Stimulated activated effector memory CD8-positive, alpha-beta T cell treated with anti-CD3 and anti-CD28 coated beads, Interleukin-12 subunit alpha, Interleukin-12 subunit beta, amount 100 ng/mL, for 72 hours (primary cell): ENCODE measurements at regions not wholly inside any gene's neighbourhood (a gene's known extent, or its start where the extent isn't known, plus 50 kb on each side); places are given as distances from the start of the nearest gene placed in this dataset.
"Not testable (repeated sequence)": the region's sequence is repeated elsewhere in the genome, so short reads cannot be mapped to it uniquely, and the experiment has no call there.

ENCODE experiments used
- ATAC-seq: fragments of 150-1000 bp; cut with Tn5 transposase; 2 replicates; pipeline ENCODE4 v1.10.0; 2021
- DNase-seq, 2 donors: peaks; one replicate each; pipeline ENCODE4 v3.0.0; 2021 to 2022; ENCODE audit warnings: low spot score in 2 of 2
- H3K27ac Mint-ChIP-seq: one replicate; pipeline ENCODE4 v1.8.0; 2022; ENCODE audit warnings: mild to moderate bottlenecking, mixed read lengths
- H3K36me3 Mint-ChIP-seq: one replicate; pipeline ENCODE4 v1.8.0; 2022; ENCODE audit warnings: mild to moderate bottlenecking, mixed read lengths
- H3K4me1 Mint-ChIP-seq: one replicate; pipeline ENCODE4 v1.8.0; 2022; ENCODE audit warnings: mixed read lengths
- H3K4me3 Mint-ChIP-seq: one replicate; pipeline ENCODE4 v1.8.0; 2022; ENCODE audit warnings: mild to moderate bottlenecking, mixed read lengths
- H3K9me3 Mint-ChIP-seq: one replicate; pipeline ENCODE4 v1.8.0; 2022; ENCODE audit warnings: mixed read lengths

DNA sequence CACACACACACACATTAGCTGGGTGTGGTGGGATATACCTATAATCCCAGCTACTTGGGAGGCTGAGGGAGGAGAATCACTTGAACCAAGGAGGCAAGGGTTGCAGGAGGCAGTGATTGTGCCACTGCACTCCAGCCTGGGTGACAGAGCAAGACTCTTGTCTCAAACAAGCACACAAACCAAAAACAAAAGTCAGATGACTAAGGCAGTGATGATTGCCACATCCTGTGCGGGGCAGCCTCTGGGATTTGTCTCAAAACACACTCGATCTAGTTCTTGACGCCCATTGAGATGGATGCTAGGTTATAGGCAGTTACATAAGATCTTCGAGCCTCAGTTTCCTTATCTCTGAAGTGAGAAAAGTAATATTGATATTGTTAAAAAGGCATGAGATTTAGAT is 57.8 kb upstream of the NBPF8 start:
- H3K4me1 Mint-ChIP-seq, H3K36me3 Mint-ChIP-seq, H3K27ac Mint-ChIP-seq, H3K9me3 Mint-ChIP-seq: not testable (repeated sequence)
- ATAC-seq: peak; percentile 81
- DNase-seq: peak; percentile 14 to 57
- peak overlapping the region; percentile 47 for H3K4me3 Mint-ChIP-seq

DNA sequence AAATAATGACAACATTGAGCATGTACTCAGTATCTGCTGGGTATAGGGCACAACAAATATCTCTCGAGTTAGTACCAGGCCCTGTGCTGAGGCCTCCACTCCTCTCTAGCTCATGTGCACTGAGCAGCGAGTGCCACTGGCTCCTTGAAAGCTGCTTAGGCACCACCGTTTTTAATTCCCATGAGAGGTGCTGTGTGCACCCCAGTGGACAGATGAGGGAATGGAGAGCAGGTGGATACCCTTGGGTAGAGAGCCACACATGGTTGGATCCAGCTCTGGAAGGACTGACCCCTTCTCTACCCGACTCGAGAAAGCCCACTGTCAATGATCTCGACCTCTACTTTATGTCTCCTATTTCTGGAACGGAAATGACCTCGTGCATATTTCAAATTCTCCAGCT is 58.7 kb upstream of the NBPF8 start:
- H3K4me3 Mint-ChIP-seq, H3K36me3 Mint-ChIP-seq, H3K9me3 Mint-ChIP-seq, H3K27ac Mint-ChIP-seq, ATAC-seq, H3K4me1 Mint-ChIP-seq: not testable (repeated sequence)
- DNase-seq: peak in 1 of 2 donors; percentile 52

DNA sequence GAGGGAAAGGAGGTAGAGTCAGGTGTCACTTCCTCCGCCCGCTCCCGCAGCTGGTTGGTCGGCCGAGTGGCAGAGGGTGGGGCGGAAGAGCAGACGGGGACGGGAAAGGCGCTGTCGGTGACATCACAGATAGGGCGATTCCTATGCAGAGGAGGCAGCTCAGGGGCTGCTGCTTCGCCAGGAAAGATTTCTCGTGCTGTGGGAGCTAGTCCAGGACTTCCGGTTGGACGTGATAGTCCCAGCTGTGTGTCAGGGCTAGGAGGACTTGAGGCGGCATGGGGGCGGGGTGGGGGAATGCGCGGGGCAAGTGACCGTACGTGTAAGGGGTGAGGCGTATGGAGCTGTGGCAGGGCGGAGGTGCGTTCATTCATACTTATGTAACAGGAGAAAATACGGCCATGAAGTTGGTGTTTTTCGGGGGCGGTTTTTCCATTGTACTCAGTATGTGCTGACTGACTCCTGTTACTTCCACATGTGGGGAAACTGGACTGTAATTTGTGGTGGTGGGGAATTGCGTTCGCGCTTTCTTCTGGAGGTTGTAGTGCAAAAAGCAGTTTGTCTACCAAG is 60.1 kb upstream of the NBPF8 start:
- peak overlapping the region; percentile 71 for H3K4me3 Mint-ChIP-seq
- peak overlapping the region; percentile 99 for H3K27ac Mint-ChIP-seq
- H3K4me1 Mint-ChIP-seq, H3K36me3 Mint-ChIP-seq, H3K9me3 Mint-ChIP-seq: not testable (repeated sequence)
- DNase-seq: peak; percentile 32 to 79
- ATAC-seq: peak; percentile 90

DNA sequence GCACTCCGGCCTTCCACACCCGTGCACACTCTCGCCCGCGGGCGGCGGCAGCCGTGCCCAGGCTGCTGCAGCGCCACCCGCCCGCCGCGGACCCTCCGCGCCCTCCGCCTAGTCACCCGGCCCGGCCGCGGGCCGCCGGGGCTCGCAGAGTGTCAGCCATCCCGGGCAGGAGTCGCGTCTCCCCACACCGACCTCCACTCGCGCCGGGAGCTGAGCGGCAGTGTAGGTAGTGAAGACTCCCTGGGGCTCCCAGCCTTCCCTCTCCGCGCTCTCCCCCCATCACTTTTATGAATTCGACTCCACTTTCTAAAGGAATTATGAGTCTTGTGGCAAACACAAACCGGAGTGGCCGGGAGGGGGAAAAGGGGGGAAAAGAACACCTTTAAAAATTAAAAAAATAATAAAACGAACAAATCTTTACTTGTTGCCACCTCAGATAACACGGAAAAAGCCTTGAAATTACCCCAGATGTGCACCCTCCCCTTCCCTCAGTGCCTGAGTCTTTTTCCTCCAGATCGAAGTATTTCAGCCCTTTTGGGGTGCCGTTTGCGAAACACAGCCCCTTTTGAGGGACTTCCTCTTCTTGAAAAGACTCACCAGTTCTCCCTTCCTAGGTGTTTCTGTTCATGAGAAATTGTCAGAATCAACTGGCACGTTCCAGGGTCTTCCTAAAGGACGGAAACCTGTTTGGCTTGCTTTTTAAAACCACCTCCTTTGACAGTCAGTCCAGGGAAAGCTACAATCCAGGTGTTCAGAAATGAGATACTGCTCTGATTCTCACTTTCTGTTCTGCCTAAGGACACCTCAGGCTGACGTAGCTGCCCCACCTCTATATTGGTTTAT is 72.4 kb upstream of the NBPF8 start:
- peak; percentile 1 to 52 for DNase-seq
- peak overlapping the region; percentile 79 for H3K4me3 Mint-ChIP-seq
- peak overlapping the region; percentile 86 for H3K27ac Mint-ChIP-seq
- not testable (repeated sequence) for H3K36me3 Mint-ChIP-seq, ATAC-seq, H3K9me3 Mint-ChIP-seq, H3K4me1 Mint-ChIP-seq

DNA sequence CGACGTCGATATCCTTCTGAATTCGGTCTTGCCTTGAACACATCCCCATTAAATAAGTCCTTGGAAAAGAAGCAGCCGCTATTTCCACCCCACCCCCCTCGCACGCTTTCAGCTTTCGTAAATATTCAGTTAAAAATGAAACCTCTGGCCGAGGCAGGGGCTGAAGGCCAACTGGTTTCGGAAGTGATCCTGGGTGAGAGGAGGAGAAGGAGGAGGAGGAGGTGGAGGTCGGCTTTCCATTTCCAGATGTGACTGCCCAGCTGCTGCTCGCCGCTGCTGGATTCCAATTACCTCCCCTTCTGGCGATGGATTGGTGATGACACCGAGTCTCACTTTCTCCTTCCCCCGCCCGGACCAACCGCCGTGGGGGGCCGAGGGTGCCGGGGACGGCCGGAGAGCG is 73.1 kb upstream of the NBPF8 start:
- ATAC-seq, H3K4me1 Mint-ChIP-seq, H3K36me3 Mint-ChIP-seq, H3K9me3 Mint-ChIP-seq: not testable (repeated sequence)
- DNase-seq: peak; percentile 2 to 50
- Mint-ChIP-seq H3K4me3 (peak overlapping the region; percentile 79), H3K27ac (peak overlapping the region; percentile 81)

DNA sequence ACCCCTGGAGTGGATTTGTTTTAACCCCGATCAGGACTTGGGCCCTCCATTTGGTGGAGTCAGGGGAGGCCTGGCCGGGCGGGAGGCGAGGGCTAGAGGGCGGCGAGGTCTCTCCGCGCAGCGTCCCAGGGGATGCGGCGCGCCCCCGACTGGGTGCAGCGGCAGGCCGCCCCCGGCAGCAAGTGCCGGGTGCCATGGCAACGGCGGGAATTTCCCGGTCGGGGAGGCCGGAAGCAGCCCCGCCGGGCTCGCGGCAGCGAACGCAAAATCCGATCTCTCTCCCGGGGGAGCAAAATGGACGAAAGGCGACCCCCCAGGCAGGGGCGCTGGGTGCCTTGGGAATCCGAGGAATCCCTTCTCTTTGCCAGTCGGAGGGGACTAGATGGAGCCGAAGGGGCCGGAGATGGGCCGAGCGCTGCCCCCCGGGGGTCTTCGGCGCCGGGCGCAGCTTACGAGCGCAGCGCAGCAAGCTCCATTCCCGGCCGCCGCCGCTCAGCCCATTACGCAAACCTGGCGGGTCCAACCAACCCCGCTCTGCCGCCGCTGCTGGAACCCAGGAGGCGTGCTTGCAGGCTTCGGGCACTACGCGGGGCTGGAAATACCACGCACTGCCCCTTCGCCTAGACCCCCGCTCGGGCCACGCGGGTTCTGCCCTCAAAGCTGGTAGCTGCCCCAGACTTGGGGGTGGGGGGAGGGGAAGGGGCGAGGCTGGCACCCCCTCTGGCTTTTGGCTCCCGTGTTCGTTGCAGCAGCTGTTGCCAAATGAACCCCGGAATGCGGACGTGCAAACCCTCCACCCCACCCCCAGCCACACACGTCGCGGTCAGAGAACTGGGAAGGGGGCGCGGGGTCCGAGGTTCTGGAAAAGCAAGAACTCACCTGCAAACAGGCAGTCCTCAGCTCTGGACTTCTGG is 73.7 kb upstream of the NBPF8 start:
- not testable (repeated sequence) for H3K4me1 Mint-ChIP-seq, H3K36me3 Mint-ChIP-seq, H3K9me3 Mint-ChIP-seq, ATAC-seq
- peak overlapping the region; percentile 81 for H3K27ac Mint-ChIP-seq
- peak; percentile 33 to 78 for DNase-seq
- peak overlapping the region; percentile 79 for H3K4me3 Mint-ChIP-seq

DNA sequence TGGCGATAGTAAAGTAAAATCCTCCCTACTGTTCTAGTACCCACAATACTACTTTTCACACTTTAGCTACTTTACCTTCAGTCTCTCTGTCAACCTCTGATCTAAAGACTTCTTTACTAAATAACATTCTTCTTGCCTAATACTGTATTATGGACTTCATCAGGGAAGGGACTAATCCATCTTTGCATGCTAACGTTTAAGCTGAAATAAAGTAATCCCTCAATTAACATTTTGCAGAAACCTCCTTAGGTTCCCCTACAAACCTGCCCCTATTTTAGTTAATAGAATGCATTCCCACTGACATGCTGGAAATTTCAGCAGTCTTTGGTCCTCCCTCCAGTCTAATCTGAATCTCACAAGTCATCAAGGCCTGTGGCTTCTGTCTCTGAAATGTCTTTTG is 99.1 kb upstream of the NBPF8 start:
- not testable (repeated sequence) for H3K4me3 Mint-ChIP-seq, H3K4me1 Mint-ChIP-seq, H3K27ac Mint-ChIP-seq, H3K9me3 Mint-ChIP-seq, H3K36me3 Mint-ChIP-seq, ATAC-seq, DNase-seq

DNA sequence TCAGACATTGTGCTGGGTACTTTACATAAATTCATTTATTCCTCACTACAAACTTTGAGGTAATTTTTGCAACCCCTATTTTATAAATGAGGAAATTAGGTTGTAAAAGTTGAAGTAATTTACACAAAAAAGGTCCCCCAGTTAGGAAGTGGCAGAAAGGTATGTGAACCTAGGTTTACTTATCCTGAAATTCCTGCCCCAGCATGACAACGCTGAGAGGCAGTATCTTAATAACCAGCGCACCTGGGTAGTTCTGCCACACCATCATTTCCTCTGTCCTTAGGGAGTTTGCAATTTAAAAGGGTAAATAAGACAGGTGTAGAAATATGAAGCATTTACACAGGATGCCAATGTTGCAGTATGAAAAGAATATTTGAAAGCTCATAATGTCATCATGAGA is 102.9 kb upstream of the NBPF8 start:
- not testable (repeated sequence) for DNase-seq, H3K27ac Mint-ChIP-seq, ATAC-seq, H3K4me3 Mint-ChIP-seq, H3K4me1 Mint-ChIP-seq, H3K9me3 Mint-ChIP-seq, H3K36me3 Mint-ChIP-seq

DNA sequence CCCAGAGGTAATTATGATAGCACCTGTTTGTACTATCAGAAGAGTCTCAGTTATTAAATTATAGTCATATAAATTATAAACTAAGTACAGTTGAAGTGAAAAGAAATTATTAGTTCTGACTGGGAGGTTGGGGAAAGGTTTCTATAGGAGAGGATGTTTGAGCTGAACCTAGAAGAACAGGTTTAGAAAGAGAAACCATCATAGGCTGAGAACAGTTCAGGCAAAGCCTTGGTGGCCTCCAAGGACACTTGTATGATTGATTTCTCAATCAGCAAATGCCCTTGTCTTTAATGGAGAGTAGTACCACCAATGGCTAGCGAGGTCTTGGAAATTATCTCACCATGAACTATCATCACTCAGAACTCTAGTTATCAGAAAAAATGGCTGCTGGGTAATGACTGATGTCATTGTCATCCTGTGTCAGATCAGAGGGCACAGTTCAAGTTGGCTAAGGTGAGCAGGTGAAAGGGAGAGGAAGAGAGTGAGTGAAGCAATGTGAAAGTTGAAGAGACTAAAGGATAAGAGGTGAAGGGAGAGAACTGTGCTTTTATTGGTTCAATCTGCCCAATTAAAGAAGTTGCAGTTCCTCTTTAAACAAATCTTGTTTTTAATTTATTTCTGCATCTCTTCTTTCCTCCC is 105.8 kb upstream of the NBPF8 start:
- not testable (repeated sequence) for H3K9me3 Mint-ChIP-seq, H3K27ac Mint-ChIP-seq, H3K4me1 Mint-ChIP-seq, ATAC-seq, DNase-seq, H3K4me3 Mint-ChIP-seq, H3K36me3 Mint-ChIP-seq

DNA sequence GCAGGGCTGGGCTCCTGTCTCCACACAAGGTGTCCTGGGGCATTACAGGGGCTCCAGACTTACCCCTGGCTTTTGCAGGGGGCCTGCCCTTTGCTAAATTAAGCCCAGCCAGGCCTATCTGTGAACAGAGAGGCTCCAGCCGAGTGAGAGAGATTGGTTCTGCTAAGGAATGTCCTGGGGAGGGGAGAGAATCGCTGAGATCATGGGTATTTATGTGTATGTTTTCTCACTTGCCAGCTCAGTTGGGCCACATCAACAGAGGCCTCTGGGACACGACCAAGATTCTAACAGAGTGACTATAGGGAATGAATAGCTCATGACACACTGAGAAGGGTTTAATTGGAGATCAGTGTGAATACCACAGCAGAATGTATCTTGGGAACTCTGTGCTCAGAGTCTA is 109.8 kb upstream of the NBPF8 start:
- not testable (repeated sequence) for H3K27ac Mint-ChIP-seq, DNase-seq, ATAC-seq, H3K36me3 Mint-ChIP-seq, H3K4me1 Mint-ChIP-seq, H3K4me3 Mint-ChIP-seq, H3K9me3 Mint-ChIP-seq

DNA sequence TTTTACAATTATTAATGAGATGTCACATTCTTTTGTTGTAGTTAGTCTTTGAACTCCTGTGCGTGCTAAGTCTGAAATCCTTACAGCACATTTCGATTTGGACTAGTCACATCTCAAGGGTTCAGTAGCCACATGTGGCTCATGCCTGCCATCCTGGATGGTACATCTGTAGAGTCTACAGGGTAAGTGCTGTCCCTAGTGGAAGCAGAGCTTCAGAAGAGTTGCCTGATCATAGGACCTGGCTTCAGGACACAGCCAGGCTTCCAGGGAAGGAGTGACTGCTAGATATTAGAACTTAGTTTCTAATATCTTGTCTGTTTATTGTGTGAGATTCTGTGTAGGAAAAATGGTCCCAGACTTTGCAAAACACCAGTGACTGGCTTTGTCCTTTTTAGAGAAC is 110.5 kb upstream of the NBPF8 start:
- H3K36me3 Mint-ChIP-seq, ATAC-seq, H3K9me3 Mint-ChIP-seq, DNase-seq, H3K4me1 Mint-ChIP-seq, H3K4me3 Mint-ChIP-seq, H3K27ac Mint-ChIP-seq: not testable (repeated sequence)

DNA sequence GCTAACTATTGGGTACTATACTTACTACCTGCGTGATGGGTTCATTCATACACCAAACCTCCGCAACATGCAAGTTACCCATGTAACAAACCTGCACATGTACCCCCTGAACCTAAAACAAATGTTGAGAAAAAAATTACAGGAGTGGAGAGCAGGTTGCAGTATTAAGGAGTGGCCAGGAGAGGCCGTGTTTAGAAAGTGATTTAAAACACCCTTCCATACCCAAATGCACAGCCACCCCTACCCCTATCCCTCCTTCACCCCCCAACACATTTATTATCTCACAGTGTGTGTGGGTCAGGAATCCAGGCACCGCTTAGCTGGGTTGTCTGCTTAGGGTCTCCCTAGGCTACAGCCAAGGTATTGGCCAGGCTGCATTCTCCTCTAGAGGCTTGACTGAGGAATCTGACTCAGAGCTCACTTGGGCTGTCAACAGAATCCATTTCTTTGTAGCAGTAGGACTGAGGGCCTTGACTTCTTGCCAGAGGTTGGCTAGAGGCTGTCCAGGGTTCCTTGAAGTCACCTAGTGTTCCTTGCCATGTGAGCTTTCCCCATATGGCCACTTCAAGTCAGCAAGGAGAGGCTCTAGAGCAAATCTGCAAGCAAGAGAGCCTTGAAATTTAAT is 115.3 kb upstream of the NBPF8 start:
- not testable (repeated sequence) for H3K9me3 Mint-ChIP-seq, ATAC-seq, H3K36me3 Mint-ChIP-seq, H3K27ac Mint-ChIP-seq, DNase-seq, H3K4me1 Mint-ChIP-seq, H3K4me3 Mint-ChIP-seq

DNA sequence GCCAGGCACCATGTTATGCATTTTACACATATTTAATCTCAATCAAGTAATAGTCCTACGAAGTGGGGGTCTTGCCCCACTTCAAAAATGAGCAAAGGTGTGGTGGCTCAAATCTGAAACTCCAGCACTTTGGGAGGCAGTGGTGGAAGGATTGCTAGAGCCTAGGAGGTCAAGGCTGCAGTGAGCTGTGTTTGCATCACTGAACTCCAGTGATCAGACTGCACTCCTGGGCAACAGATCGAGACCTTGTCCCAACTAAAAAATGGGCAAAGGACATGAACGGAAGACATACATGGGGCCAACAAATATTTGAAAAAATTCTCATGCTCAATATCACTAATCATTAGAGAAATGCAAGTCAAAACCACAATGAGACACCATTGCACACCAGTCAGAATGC is 116.3 kb upstream of the NBPF8 start:
- H3K4me3 Mint-ChIP-seq, DNase-seq, H3K9me3 Mint-ChIP-seq, ATAC-seq, H3K4me1 Mint-ChIP-seq, H3K27ac Mint-ChIP-seq, H3K36me3 Mint-ChIP-seq: not testable (repeated sequence)

DNA sequence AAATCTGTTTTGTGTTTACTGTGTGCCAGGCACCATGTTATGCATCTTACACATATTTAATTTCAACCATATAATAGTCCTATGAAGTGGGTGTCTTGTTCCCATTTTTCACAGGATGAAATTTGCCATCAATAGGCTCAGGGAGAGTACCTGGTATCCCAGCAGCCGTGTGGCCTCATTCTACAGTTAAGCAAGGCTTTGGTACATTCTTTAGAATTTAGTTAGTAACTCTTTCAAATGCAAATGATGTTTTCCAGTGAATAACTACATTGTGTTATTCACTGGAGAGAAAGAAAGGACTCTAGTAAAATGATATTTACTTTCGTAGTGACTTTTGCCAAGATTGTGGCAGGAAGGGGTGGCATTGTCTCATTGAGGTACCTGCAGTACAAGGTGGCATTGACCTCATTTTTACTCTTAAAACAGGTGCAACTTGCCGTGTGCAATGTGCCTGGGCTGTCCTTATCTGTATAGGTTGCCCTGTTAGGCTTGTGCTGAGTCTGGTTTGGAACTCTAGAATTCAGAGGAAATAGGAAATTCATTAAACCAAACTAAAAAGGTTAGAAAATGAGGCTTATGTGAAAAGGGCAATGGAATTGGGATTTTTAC is 117.4 kb upstream of the NBPF8 start:
- not testable (repeated sequence) for H3K27ac Mint-ChIP-seq, DNase-seq, ATAC-seq, H3K9me3 Mint-ChIP-seq, H3K4me1 Mint-ChIP-seq, H3K4me3 Mint-ChIP-seq, H3K36me3 Mint-ChIP-seq
